SW480 (cell line): ENCODE measurements at regions not wholly inside any gene's neighbourhood (a gene's known extent, or its start where the extent isn't known, plus 50 kb on each side); places are given as distances from the start of the nearest gene placed in this dataset.
"Not testable (repeated sequence)": the region's sequence is repeated elsewhere in the genome, so short reads cannot be mapped to it uniquely, and the experiment has no call there.

Experiments used
- DNase-seq: peaks from one replicate; pipeline ENCODE4 v3.0.0-alpha.2; 2016; ENCODE audit warnings: low spot score

DNA sequence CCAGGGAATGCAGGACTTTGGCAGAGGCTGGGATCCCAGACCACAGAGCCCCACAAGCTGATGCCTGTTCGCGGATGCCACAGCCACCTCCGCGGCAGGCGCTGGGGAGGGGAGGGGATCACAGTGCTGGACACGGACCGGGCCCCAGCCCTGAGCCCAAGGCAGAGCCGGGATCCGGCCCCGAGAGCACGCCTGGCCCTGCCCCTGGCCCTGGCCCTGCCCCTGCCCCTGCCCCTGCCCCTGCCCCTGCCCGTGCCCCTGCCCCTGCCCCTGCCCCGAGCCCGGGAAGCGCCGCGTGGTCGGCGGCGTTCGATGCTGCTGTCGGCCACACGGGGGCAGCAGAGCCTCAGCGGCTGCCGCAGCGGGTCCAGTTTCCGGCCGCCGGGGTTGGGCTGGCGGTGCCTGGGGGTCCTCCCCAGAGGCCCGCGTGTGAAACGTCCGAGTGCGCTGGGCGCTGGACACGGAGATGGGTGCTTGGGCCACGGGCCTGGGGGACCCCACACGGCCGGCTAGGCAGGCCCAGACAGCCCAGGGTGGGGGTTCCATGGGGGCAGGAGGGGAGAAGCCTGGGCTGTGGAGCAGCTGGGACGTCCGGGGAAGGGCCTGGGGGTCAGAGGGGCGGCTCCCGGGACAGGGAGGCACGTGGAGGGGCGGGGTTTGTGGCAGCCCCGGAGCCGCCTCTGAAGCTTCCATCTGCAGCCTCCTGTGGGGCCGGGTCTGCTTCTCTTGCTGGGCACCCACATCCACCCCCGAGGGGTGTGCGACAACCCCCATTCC, 153.8 kb downstream of the TMEM121 start:
- not testable (repeated sequence) for DNase-seq

DNA sequence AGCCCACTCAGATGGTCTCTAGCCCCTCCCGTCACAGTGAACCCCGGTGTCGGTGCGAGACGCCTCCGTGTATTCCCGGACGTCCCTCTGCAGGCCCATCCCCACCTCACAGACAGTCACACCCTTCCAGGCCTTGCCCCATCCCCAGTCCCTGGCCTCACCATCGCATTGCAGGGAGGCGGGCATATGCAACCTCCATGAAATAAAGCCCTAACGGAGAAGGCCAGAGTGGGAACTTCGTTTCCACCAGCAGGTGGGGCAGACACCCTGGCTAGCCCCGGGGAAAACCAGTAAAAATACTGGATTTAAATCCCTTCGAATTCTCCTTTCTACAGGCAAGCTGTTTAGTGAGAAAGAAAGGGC, 154.3 kb downstream of the TMEM121 start:
- not testable (repeated sequence) for DNase-seq

DNA sequence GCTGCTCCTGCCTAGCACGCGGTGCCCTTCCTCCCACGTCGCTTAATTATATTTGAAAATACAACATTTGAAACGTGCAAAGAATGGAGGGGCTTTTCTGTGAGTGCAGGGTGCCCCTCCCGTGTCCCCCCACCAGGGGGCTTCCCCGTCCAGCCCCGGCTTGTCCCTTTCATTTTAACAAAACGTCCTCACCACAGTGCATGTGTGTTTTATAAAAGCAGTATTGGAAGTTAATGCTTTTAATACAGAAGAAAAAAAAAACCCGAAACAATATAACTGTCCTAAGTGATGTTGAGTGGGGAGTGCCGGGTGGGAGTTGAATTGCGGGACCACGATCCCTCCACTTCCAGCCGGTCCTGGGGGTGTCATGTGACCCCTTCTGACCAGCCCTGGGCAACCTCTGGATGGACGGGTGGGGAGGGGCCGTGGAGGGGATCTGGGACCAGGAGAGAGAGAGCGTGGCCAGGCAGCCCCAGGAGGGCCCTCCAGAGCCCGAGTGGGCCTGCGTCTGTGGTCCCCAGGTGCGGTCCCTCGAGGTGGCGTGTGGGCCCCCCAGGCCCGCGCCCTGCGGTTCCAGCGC, 155.3 kb downstream of the TMEM121 start:
- DNase-seq = not testable (repeated sequence)

DNA sequence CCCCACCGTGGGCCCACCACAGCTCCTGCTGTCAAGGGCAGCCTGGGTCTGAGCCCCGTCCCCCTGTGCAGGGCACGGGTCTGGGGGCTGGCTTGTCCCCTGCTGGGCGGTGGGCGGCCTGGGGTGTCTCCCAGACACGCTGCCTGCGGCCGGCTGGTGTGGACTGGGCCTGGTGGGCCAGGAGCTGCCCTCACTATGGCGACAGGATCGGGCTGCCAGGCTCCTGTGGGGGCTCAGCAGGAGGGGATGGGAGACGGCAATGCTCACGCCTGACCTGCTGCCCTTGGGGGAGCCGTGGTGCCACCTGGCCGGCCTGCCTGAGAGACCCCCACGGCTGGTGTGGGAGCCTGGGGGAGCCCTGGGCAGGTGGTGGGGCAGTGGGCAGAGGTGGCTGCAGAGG, 156.1 kb downstream of the TMEM121 start:
- DNase-seq = not testable (repeated sequence)

DNA sequence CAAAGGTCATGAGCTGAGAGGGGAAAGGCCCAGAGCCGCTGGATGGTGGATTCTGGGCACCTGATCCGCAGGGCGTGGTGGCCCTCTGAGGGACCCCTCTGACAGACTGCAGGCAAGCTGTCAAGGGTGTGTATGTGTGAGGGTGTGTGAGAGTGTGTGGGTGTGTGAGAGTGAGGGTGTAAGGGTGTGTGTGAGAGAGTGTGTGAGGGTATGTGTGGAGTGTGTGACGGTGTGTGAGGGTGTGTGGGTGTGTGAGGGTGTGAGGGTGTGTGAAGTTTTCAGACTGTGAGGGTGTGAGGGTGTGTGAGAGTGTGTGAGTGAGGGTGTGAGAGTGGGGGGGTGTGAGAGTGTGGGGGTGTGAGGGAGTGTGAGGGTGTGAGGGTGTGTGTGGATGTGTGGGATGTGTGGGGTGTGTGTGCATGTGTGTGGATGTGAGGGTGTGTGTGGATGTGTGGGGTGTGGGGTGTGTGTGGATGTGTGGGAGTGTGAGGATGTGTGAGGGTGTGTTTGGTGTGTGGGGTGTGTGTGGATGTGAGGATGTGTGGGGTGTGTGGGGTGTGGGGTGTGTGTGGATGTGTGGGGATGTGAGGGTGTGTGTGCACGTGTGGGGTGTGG, 156.7 kb downstream of the TMEM121 start:
- no peak for DNase-seq

DNA sequence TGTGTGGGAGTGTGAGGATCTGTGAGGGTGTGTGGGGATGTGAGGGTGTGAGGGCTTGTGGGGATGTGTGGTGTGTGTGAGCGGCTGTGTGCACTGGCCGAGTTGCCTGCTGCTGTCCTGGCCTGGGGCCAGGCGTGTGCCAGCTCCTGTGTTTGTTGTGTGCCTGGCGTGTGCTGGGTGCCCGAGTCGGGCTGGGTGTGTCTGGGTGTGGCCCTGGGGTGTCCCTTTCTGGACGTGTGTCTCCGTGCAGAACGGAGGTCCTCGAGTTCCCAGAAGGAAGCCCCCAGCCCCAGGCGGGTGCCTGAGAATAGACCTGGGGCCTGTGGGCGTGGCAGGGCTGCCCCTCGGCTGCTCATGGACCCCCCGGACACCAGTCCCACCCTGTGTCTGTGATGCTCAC, 157.7 kb downstream of the TMEM121 start:
- not testable (repeated sequence) for DNase-seq

DNA sequence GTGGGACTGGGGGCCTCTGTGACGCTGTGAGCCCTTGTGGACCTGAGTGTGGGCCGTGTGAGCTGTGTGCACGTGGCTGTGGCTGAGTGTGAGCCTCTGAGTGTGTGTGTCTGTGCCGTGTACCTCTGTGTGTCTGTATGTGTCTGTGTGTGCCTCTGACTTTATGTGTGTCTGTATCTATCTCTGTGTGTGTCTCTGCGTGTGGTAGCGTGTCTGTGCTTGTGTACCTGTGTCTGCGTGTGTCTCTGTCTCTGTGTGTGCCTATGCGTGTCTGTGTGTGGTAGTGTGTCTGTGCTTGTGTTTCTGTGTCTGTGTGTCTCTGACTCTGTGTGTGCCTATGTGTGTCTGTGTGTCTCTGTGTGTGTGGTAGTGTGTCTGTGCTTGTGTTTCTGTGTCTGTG, 158.2 kb downstream of the TMEM121 start:
- DNase-seq = not testable (repeated sequence)

DNA sequence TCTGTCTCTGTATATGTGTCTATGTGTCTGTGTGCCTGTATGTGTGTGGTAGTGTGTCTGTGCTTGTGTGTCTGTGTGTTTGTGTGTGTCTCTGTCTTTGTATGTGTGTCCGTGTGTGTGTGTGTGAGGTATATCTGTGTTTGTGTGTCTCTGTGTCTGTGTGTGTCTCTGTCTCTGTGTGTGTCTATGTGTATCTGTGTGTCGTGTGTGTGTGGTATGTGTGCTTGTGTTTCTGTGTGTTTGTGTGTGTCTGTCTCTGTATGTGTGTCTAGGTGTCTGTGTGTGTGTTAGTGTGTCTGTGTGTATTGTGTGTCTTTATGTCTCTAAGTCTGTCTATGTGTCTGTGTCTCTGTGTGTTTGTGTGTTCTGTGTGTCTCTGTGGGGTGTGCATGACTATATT, 158.6 kb downstream of the TMEM121 start:
- DNase-seq = no peak

DNA sequence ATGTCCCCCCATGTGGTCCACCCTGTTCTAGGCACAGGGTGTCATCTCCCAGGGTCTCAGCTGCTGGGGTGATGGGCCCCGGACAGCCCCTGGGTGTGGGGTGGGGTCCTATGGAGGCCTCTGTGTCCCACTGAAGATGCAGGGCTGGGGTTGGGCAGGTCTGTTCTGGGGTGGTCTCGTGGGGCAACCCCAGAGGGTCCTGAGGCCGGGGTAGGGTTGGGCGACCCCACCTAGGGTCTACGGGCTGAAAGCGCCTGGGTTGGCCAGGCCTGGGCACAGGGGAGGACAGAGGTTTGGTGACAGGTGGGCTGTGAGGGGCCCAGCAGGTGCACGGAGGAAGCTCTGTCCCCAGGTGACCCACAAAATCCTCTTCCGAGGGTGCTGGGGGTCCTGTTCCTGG, 159.2 kb downstream of the TMEM121 start:
- not testable (repeated sequence) for DNase-seq

DNA sequence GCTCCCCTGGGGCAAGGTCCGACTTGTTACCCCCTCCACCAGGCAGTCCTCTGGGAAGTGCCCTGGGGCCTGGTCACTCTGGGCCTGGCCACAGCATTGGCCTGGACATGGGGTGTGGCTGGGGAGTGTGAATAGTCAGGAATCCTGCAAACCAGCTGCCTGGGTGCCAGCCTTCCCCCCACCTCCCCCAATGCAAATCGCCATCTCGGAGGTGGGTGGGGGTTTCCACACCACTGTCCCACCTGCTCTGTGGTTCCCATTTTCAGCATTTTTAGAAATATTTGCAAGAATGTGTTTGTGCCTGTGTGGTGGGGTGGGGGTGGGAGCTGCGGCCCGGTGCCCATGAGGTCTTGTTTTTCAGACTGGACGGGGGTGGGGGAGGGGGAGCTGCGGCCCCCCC, 159.7 kb downstream of the TMEM121 start:
- DNase-seq = not testable (repeated sequence)

DNA sequence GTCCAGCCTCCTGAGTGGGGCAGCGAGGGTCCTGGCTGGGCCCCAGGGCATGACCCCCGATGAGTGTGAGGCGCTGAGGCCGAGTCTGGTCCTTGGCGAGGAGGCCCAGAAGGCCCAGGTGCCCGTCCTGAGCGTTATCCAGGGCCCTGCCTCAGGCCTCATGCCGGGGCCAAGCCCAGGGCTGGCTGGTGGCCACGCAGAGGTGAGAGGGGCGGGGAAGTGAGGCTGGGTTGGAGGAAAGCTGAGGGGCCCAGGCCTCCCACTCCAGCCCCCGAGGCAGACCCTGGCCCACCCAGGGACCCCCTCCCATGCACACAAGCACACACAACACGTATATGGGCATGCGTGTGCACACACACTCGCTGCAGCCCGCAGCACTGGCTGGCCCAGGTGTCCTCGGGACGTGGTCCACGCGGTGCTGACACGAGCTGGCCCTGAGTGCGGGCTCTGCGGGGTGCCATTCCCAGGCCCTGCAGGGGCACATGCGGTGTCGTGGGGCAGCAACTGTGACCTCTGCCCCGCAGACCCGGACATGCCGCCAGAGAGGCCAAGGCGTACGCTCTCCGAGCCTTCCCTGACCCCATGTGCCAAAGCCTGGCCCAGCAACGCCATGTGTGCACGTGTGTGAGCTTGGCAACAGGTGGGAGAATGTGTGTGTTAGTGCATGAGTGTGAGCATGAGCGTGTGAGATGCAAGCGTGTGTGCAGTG, 160.2 kb downstream of the TMEM121 start:
- DNase-seq = not testable (repeated sequence)

DNA sequence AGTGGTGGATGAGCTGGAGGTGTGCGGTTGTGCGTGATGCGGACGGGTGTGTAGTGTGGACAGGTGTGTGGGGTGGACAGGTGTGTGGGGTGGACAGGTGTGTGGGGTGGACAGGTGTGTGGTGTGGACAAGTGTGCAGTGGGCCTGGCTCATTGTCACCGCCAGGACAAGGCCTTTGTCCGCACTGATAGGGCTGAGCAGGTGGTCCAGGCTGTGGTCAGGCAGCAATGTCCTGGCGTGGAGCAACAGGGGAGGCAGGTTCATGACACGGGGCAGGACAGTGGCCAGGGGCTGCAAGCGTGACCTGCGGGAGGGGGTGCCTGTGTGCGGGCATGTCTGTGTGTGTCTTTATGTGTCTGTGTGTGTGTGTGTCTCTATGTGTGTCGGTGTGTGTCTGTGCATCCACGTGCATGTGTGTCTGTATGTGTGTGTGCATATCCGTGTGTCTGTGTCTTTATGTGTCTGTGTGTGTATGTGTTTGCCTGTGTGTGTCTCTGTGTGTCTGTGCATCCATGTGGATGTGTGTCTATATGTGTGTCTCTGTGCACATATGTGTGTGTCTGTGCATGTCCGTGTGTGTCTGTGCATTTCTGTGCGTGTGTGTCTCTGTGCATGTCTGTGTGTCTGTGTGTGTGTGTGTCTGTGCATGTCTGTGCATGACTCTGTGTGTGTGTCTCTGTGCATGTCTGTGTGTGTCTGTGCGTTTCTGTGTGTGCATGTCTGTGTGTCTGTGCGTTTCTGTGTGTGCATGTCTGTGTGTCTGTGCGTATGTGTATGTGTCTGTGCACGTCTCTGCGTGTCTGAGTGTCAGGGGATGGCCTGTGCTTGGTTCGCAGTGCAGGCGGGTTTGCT, 161.0 kb downstream of the TMEM121 start:
- not testable (repeated sequence) for DNase-seq

DNA sequence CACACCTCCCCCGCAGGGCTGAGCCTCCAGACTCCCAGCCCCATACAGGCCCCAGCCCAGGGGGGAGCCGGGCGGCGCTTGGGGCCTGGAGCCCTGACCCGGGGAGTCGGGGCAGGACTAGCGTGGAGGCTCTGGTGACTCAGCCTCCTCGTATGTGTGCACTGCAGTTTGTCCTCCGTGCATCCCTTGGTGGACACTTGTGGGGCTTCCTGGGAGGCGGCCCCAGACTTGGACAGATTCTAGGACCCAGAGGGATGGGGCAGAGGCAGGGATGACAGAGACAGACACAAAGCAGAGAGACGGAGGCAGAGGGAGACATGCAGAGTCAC, 161.6 kb downstream of the TMEM121 start:
- DNase-seq = peak; percentile 20

DNA sequence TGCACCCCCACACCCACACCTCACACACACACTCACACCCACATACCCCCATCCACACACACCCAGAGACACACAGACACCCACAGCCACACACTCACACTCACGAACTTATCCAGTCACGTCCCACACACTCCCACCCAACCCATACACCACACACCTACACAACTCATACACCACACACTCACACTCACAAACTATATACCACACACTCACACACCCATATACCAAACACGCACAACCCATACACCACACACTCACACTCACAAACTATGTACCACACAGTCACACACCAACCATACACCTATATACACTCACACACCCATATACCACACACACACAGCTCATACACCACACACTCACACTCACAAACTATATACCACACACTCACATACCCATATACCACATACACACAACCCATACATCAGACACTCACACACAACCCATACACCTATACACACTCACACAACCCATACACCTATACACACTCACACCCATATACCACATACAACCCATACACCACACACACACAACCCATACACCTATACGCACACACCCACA, 162.4 kb downstream of the TMEM121 start:
- not testable (repeated sequence) for DNase-seq

DNA sequence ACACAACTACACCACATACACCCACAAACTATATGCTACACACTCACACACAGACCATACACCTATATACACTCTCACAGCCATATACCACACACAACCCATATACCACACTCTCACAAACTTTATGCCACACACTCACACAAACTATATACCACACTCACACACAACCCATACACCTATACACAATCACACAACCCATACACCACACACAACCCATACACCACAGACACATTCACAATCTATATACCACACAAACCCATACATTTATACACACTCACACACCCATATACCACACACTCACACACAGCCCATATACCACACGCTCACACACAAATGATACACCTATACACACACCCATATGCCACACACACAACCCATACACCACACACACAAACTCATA, 163.3 kb downstream of the TMEM121 start:
- DNase-seq = no peak

DNA sequence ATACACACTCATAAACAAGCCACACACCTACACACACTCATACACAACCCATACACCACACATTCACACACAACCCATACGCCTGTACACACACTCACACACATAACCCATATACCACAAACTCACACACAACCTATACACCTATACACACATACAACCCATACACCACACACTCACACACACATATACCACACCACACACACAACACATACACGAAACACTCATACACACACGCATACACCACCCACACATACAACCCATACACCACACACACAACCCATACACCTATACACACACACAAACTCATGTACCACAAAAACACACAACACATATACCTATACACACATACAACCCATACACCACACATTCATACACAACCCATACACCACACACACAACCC, 164.3 kb downstream of the TMEM121 start:
- DNase-seq = no peak

DNA sequence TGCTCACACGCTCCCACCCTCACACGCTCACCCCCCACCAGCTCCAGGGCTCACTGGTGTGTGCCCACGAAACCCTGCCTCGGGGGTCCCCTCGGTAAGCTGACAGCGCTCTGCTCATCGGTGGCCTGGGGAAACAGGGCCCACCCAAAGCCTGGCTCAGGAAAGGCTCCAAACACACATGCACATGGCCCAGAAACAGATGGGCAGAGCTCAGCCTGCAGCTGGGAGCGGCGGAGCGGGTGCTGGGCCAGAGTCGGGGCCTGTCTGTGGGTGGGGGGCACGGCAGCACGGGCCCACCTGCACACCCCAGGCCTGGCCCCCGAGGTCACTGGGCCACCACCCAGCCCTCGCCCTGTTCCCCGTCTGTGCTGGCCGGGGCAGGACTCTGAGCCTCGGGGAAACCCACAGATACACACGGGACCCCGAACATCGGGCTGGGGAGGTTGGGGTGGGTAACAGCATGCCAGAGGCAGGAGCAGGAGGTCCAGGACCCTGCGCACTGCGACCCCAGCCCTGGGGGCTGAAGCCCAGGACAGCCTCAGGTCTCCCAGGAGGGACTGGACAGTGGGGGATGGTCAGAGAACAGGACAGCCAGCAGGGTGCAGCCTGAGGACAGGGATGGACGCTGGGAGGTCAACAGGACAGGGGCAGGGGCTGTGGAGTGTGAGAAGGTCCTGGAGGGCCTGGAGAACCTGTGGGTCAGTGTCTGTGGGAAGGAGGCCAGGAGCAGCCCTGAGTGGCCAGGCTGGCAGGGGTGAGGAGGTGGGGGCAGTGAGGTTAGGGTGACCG, 165.1 kb downstream of the TMEM121 start:
- not testable (repeated sequence) for DNase-seq

DNA sequence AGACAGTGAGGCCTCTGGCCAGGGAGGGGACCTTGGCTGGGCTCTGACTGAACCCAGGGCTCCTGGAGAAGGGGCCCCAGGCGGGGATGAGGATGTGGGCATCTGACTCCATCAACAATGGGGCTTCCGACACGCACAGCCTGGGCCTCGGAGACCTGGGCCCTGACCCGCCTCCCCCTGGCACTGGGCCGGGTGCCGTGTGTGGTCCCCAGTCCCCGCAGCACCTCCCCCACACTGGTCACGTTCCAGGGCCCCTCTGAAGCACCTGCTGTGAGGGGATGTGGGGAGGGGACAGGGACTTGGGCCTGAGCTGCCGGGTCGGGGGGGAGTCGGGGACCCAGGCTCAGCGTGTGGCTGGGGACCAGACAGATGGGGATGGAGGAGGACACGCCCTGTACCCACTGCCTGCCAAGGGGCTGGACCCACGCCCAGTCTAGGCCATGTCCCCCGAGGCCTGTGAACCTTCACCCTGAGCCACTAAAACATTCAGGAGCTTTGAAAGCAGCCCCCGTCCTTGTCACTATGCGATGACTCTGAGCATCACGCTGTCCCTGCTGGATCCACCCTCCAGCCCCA, 165.8 kb downstream of the TMEM121 start:
- not testable (repeated sequence) for DNase-seq

DNA sequence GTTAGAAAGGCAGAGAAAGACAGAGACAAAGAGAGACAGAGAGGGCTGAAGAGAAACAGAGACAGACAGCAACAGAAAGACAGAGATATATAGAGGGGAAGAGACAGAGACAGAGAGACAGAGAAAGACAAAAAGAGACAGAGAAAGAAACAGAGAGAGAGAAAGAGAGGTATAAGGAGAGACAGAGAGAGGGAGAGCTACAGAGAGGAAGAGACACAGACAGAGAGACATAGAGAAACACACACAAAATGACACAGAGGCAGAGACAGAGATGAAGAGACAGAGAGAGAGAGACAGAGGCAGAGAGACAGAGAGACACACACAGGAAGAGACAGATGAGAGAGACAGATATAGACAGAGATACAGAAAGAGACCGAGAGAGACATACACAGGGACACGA, 168.6 kb downstream of the TMEM121 start:
- DNase-seq = no peak

DNA sequence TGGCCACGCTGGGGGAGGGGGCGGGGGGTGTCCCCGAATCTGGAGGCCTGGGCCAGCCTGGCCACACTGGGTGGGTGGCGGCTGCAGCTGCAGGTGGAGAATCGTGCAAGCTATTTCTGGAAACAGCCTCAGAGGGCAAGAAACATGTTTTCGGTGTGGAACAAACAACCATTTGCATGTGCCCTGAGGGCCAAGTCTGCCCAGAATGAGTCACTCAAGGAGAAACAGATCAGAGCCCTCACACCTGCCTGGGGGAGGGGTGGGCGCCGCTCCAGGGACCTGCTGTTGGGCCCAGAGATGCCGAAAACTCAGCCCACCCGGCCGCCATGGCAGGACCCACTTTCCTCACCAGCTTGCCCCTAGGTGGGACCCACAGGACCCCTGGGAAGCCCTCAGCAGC, 170.0 kb downstream of the TMEM121 start:
- DNase-seq = not testable (repeated sequence)
